ENCODE measurements at regions not wholly inside any gene's neighbourhood (a gene's known extent, or its start where the extent isn't known, plus 50 kb on each side); places are given as distances from the start of the nearest gene placed in this dataset.
"Not testable (repeated sequence)": the region's sequence is repeated elsewhere in the genome, so short reads cannot be mapped to it uniquely, and the experiment has no call there.

DNA sequence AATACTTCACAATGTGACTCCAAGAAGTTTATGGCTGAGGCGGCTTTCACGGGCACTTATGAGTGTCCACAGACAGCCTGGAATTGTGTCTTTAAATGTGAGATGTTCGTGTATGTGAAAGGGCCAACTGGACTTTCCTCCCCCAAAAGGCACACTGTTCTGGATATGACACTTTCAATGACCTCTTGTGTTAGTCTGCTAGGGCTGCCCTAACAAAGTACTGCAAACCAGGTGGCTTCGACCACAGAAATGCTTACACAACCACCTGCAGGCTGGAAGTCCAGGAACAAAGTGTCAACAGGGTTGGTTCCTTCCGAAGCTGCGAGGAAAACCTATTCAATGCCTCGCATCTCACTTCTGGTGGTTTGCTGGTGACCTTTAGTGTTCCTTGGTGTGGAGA, 281.7 kb downstream of the ANAPC1 start:
- TF ChIP-seq, protein P1, sequence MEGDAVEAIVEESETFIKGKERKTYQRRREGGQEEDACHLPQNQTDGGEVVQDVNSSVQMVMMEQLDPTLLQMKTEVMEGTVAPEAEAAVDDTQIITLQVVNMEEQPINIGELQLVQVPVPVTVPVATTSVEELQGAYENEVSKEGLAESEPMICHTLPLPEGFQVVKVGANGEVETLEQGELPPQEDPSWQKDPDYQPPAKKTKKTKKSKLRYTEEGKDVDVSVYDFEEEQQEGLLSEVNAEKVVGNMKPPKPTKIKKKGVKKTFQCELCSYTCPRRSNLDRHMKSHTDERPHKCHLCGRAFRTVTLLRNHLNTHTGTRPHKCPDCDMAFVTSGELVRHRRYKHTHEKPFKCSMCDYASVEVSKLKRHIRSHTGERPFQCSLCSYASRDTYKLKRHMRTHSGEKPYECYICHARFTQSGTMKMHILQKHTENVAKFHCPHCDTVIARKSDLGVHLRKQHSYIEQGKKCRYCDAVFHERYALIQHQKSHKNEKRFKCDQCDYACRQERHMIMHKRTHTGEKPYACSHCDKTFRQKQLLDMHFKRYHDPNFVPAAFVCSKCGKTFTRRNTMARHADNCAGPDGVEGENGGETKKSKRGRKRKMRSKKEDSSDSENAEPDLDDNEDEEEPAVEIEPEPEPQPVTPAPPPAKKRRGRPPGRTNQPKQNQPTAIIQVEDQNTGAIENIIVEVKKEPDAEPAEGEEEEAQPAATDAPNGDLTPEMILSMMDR (IDR thresholded peaks at IDR 0.05 in 2 of 3, conservative IDR thresholded peaks at IDR 0.05 in 1 of 3; ENCODE audit: borderline replicate concordance in 1 of 3, insufficient read depth in 1 of 3, low read depth in 2 of 3, low read length in 2 of 3), result not testable (repeated sequence)
- TF ChIP-seq POLR2AphosphoS5 (IDR thresholded peaks at IDR 0.05; ENCODE audit: low read depth, low read length); SRF (IDR thresholded peaks at IDR 0.05; ENCODE audit: low read depth); JUND (IDR thresholded peaks at IDR 0.05); RAD21 (IDR thresholded peaks at IDR 0.05; ENCODE audit: low read depth); EZH2phosphoT487 (IDR thresholded peaks at IDR 0.05; ENCODE audit: borderline replicate concordance); ZNF274 (IDR thresholded peaks at IDR 0.05; ENCODE audit: low read depth, low read length): not testable (repeated sequence)

Measured in HCT116 (cell line).